ENCODE measurements at regions not wholly inside any gene's neighbourhood (a gene's known extent, or its start where the extent isn't known, plus 50 kb on each side); places are given as distances from the start of the nearest gene placed in this dataset.

- TF ChIP-seq, protein P1, sequence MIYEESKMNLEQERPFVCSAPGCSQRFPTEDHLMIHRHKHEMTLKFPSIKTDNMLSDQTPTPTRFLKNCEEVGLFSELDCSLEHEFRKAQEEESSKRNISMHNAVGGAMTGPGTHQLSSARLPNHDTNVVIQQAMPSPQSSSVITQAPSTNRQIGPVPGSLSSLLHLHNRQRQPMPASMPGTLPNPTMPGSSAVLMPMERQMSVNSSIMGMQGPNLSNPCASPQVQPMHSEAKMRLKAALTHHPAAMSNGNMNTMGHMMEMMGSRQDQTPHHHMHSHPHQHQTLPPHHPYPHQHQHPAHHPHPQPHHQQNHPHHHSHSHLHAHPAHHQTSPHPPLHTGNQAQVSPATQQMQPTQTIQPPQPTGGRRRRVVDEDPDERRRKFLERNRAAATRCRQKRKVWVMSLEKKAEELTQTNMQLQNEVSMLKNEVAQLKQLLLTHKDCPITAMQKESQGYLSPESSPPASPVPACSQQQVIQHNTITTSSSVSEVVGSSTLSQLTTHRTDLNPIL (CRISPR knock-in tag; IDR thresholded peaks at IDR 0.05): 0 out of 2 replicates have a peak, but pooled peaks have one; percentile 51
- 0 out of 2 replicates have a peak, but pooled peaks have one; percentile 18 for TF ChIP-seq PHF8 (IDR thresholded peaks at IDR 0.05; ENCODE audit: borderline replicate concordance, low read length)
Observed at GRCh38 chr13:91185294-91185863, 162.1 kb upstream of the MIR17HG start (continued).

- H3K9me1 ChIP-seq (ENCODE audit: control insufficient read depth, insufficient read depth, low read length): no peaks in the 10 kb centered on the region
- intact Hi-C loops (cut with micrococcal nuclease) (loop anchor here (5.0 kb wide), 1 partner anchor 35 kb away; no protein-coding TSS in a partner anchor), in situ Hi-C loops (cut with MboI) (no loop called here)
- H3K9me3 ChIP-seq (replicated peaks; ENCODE audit: control insufficient read depth, insufficient read depth, low read depth, low read length): no peaks in the 10 kb centered on the region; the same call in 1 of the 2 replicates
- no peak overlapping the region for H2AFZ ChIP-seq (ENCODE audit: low read depth, low read length)
- CTCF ChIA-PET (ENCODE audit: low intra/inter-chr PET ratio): no interaction called here
- no peak overlapping the region for H3K27ac ChIP-seq (ENCODE audit: extremely low read depth, low read depth, low read length)
- FAIRE-seq: no peak
- H3K4me2 ChIP-seq (ENCODE audit: insufficient read depth, low read length): no peak overlapping the region
- H3K9ac ChIP-seq (ENCODE audit: insufficient read depth in 1 of 2, low read depth in 2 of 2, low read length in 2 of 2): no peak overlapping the region
- H3K36me3 ChIP-seq (ENCODE audit: control insufficient read depth, insufficient read depth, low read length): no peaks in the 10 kb centered on the region
- H3K4me1 ChIP-seq (replicated peaks in 1 of 2; ENCODE audit: control insufficient read depth in 2 of 2, insufficient read depth in 2 of 2, low read length in 2 of 2): no peaks in the 10 kb centered on the region
- no peaks in the 10 kb centered on the region for H3K79me2 ChIP-seq (ENCODE audit: control insufficient read depth, insufficient read depth, low read length)
- H4K20me1 ChIP-seq (replicated peaks; ENCODE audit: control insufficient read depth, insufficient read depth, low read length): no peaks in the 10 kb centered on the region
- TF ChIP-seq HBP1 (CRISPR knock-in tag; IDR thresholded peaks at IDR 0.05): no peak
- 0 out of 2 replicates have a peak, but pooled peaks have one; percentile 3 for TF ChIP-seq FOXA1 (IDR thresholded peaks at IDR 0.05; ENCODE audit: borderline replicate concordance)
- POLR2A ChIA-PET: interaction anchor here (0.6 kb wide), 1 partner anchor 11 kb away, joined by 4 read pairs; no protein-coding TSS in a partner anchor
- DNase-seq (ENCODE audit: extremely low read depth in 1 of 4, low spot score in 3 of 4): no peak
- BruUV-seq (replicated peaks): no TSS peak
- no peak for ATAC-seq
- no peak overlapping the region for H3K4me3 ChIP-seq
- H3K27me3 ChIP-seq (ENCODE audit: control insufficient read depth in 2 of 2, insufficient read depth in 2 of 2, low read length in 2 of 2): no peaks in the 10 kb centered on the region
Observed at GRCh38 chr13:91187522-91187921, 160.0 kb upstream of the MIR17HG start.

Measured in K562 (cell line).